ENCODE measurements at regions not wholly inside any gene's neighbourhood (a gene's known extent, or its start where the extent isn't known, plus 50 kb on each side); places are given as distances from the start of the nearest gene placed in this dataset.

DNA sequence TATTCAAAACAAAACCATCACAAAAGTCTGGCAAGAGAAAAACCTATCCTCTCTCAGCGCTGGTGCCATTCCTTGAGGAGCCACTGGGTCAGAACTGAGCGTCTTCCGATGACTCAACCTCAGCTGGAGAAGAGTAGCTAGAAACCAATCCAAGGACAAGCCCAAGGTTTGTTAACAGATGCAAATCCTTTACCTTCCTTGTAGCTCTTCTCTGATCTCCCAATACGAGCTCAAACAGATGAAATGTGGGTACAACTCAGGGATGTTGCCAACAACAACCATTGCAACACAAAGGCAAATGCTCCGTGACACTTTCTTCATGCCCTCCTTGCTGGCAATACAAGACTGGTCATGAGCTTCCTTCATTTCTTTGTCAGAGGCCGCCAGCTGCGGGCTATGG, 337.1 kb downstream of the SIPA1L2 start:
- no peaks in the 10 kb centered on the region for H3K9me3 Mint-ChIP-seq
- DNase-seq (ENCODE audit: low spot score) (no peak), ATAC-seq (0 out of 2 replicates have a peak, but pooled peaks have one; percentile 43)
- no peak overlapping the region for H3K4me3 Mint-ChIP-seq
- CTCF ChIA-PET = interaction anchor here (0.6 kb wide), 3 partner anchors 14 to 701 kb away, joined by 3 to 4 read pairs (median 3); no protein-coding TSS in a partner anchor
- TF ChIP-seq, protein P1, sequence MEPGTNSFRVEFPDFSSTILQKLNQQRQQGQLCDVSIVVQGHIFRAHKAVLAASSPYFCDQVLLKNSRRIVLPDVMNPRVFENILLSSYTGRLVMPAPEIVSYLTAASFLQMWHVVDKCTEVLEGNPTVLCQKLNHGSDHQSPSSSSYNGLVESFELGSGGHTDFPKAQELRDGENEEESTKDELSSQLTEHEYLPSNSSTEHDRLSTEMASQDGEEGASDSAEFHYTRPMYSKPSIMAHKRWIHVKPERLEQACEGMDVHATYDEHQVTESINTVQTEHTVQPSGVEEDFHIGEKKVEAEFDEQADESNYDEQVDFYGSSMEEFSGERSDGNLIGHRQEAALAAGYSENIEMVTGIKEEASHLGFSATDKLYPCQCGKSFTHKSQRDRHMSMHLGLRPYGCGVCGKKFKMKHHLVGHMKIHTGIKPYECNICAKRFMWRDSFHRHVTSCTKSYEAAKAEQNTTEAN (CRISPR knock-in tag; IDR thresholded peaks at IDR 0.05) = no peak
- TF ChIP-seq CBFB (CRISPR knock-in tag; IDR thresholded peaks at IDR 0.05; ENCODE audit: low read depth) (no peak), ESRRA (CRISPR knock-in tag; IDR thresholded peaks at IDR 0.05; ENCODE audit: borderline replicate concordance) (no peak), ZNF232 (CRISPR knock-in tag; IDR thresholded peaks at IDR 0.05) (no peak), RELA (CRISPR knock-in tag; IDR thresholded peaks at IDR 0.05; ENCODE audit: borderline replicate concordance) (no peak), ZNF317 (CRISPR knock-in tag; IDR thresholded peaks at IDR 0.05; ENCODE audit: borderline replicate concordance, low read depth) (no peak)
- TF ChIP-seq, protein P2, sequence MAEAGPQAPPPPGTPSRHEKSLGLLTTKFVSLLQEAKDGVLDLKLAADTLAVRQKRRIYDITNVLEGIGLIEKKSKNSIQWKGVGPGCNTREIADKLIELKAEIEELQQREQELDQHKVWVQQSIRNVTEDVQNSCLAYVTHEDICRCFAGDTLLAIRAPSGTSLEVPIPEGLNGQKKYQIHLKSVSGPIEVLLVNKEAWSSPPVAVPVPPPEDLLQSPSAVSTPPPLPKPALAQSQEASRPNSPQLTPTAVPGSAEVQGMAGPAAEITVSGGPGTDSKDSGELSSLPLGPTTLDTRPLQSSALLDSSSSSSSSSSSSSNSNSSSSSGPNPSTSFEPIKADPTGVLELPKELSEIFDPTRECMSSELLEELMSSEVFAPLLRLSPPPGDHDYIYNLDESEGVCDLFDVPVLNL (CRISPR knock-in tag; IDR thresholded peaks at IDR 0.05; ENCODE audit: borderline replicate concordance, low read depth) = no peak
- TF ChIP-seq, protein P3, sequence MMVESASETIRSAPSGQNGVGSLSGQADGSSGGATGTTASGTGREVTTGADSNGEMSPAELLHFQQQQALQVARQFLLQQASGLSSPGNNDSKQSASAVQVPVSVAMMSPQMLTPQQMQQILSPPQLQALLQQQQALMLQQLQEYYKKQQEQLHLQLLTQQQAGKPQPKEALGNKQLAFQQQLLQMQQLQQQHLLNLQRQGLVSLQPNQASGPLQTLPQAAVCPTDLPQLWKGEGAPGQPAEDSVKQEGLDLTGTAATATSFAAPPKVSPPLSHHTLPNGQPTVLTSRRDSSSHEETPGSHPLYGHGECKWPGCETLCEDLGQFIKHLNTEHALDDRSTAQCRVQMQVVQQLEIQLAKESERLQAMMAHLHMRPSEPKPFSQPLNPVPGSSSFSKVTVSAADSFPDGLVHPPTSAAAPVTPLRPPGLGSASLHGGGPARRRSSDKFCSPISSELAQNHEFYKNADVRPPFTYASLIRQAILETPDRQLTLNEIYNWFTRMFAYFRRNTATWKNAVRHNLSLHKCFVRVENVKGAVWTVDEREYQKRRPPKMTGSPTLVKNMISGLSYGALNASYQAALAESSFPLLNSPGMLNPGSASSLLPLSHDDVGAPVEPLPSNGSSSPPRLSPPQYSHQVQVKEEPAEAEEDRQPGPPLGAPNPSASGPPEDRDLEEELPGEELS (CRISPR knock-in tag; IDR thresholded peaks at IDR 0.05) = no peak
- H3K27ac Mint-ChIP-seq = no peak overlapping the region
- H3K4me1 Mint-ChIP-seq = no peaks in the 10 kb centered on the region; the same call in 1 of the 2 replicates
- H3K36me3 Mint-ChIP-seq = no peaks in the 10 kb centered on the region
- POLR2A ChIA-PET = no interaction called here
- peaks cover 14% of the 10 kb centered on the region for H3K27me3 Mint-ChIP-seq (ENCODE audit: low read depth)

DNA sequence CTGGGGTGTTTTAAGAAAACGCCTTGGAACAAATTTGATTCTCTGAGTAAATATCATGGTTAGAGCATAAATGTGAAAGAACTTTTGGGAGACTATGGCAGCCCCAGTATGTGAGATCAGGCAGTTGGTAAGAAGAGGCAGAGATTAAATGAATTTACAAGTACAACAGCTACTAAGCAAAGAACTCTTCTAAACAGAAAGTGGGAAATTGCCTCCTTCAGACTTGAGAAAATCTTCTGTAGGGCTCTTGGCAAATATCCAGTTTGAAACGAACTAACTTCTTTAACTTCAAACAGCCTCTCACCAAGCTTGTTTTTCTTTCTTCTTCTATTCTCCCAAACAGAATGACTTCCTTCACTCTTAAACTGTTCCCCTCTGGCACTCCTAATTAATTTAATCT, 337.7 kb downstream of the SIPA1L2 start:
- no peak overlapping the region for H3K4me3 Mint-ChIP-seq
- no peak overlapping the region for H3K27ac Mint-ChIP-seq
- no peaks in the 10 kb centered on the region for H3K9me3 Mint-ChIP-seq
- DNase-seq (ENCODE audit: low spot score) = no peak
- H3K27me3 Mint-ChIP-seq (ENCODE audit: low read depth) = peaks cover 11% of the 10 kb centered on the region
- no peaks in the 10 kb centered on the region for H3K36me3 Mint-ChIP-seq
- ChIA-PET CTCF (interaction anchor here (0.6 kb wide), 1 partner anchor 81 kb away, joined by 3 read pairs; no protein-coding TSS in a partner anchor), POLR2A (no interaction called here)
- TF ChIP-seq NFYB (CRISPR knock-in tag; conservative IDR thresholded peaks at IDR 0.05; ENCODE audit: low read depth) (no peak), TEAD4 (CRISPR knock-in tag; IDR thresholded peaks at IDR 0.05) (no peak), FOXJ3 (CRISPR knock-in tag; IDR thresholded peaks at IDR 0.05; ENCODE audit: borderline replicate concordance) (no peak), TEAD1 (CRISPR knock-in tag; IDR thresholded peaks at IDR 0.05) (no peak), NFE2L1 (CRISPR knock-in tag; IDR thresholded peaks at IDR 0.05) (no peak), ZNF317 (CRISPR knock-in tag; IDR thresholded peaks at IDR 0.05; ENCODE audit: borderline replicate concordance, low read depth) (no peak), GTF2I (CRISPR knock-in tag; conservative IDR thresholded peaks at IDR 0.05) (no peak), ATF1 (CRISPR knock-in tag; IDR thresholded peaks at IDR 0.05) (no peak), SMAD3 (CRISPR knock-in tag; IDR thresholded peaks at IDR 0.05; ENCODE audit: borderline replicate concordance) (no peak), IRF2 (CRISPR knock-in tag; IDR thresholded peaks at IDR 0.05; ENCODE audit: borderline replicate concordance, low read depth) (no peak)
- TF ChIP-seq, protein P4, sequence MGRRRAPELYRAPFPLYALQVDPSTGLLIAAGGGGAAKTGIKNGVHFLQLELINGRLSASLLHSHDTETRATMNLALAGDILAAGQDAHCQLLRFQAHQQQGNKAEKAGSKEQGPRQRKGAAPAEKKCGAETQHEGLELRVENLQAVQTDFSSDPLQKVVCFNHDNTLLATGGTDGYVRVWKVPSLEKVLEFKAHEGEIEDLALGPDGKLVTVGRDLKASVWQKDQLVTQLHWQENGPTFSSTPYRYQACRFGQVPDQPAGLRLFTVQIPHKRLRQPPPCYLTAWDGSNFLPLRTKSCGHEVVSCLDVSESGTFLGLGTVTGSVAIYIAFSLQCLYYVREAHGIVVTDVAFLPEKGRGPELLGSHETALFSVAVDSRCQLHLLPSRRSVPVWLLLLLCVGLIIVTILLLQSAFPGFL (CRISPR knock-in tag; IDR thresholded peaks at IDR 0.05; ENCODE audit: borderline replicate concordance) = no peak
- TF ChIP-seq, protein P5, sequence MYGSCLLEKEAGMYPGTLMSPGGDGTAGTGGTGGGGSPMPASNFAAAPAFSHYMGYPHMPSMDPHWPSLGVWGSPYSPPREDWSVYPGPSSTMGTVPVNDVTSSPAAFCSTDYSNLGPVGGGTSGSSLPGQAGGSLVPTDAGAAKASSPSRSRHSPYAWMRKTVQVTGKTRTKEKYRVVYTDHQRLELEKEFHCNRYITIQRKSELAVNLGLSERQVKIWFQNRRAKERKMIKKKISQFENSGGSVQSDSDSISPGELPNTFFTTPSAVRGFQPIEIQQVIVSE (CRISPR knock-in tag; IDR thresholded peaks at IDR 0.05; ENCODE audit: borderline replicate concordance) = no peak
- TF ChIP-seq, protein P6, sequence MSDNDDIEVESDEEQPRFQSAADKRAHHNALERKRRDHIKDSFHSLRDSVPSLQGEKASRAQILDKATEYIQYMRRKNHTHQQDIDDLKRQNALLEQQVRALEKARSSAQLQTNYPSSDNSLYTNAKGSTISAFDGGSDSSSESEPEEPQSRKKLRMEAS (CRISPR knock-in tag; IDR thresholded peaks at IDR 0.05) = no peak
- TF ChIP-seq, protein P7, sequence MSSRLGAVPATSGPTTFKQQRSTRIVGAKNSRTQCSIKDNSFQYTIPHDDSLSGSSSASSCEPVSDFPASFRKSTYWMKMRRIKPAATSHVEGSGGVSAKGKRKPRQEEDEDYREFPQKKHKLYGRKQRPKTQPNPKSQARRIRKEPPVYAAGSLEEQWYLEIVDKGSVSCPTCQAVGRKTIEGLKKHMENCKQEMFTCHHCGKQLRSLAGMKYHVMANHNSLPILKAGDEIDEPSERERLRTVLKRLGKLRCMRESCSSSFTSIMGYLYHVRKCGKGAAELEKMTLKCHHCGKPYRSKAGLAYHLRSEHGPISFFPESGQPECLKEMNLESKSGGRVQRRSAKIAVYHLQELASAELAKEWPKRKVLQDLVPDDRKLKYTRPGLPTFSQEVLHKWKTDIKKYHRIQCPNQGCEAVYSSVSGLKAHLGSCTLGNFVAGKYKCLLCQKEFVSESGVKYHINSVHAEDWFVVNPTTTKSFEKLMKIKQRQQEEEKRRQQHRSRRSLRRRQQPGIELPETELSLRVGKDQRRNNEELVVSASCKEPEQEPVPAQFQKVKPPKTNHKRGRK (CRISPR knock-in tag; IDR thresholded peaks at IDR 0.05; ENCODE audit: borderline replicate concordance) = no peak
- TF ChIP-seq, protein P8, sequence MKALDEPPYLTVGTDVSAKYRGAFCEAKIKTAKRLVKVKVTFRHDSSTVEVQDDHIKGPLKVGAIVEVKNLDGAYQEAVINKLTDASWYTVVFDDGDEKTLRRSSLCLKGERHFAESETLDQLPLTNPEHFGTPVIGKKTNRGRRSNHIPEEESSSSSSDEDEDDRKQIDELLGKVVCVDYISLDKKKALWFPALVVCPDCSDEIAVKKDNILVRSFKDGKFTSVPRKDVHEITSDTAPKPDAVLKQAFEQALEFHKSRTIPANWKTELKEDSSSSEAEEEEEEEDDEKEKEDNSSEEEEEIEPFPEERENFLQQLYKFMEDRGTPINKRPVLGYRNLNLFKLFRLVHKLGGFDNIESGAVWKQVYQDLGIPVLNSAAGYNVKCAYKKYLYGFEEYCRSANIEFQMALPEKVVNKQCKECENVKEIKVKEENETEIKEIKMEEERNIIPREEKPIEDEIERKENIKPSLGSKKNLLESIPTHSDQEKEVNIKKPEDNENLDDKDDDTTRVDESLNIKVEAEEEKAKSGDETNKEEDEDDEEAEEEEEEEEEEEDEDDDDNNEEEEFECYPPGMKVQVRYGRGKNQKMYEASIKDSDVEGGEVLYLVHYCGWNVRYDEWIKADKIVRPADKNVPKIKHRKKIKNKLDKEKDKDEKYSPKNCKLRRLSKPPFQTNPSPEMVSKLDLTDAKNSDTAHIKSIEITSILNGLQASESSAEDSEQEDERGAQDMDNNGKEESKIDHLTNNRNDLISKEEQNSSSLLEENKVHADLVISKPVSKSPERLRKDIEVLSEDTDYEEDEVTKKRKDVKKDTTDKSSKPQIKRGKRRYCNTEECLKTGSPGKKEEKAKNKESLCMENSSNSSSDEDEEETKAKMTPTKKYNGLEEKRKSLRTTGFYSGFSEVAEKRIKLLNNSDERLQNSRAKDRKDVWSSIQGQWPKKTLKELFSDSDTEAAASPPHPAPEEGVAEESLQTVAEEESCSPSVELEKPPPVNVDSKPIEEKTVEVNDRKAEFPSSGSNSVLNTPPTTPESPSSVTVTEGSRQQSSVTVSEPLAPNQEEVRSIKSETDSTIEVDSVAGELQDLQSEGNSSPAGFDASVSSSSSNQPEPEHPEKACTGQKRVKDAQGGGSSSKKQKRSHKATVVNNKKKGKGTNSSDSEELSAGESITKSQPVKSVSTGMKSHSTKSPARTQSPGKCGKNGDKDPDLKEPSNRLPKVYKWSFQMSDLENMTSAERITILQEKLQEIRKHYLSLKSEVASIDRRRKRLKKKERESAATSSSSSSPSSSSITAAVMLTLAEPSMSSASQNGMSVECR (CRISPR knock-in tag; IDR thresholded peaks at IDR 0.05; ENCODE audit: borderline replicate concordance) = no peak
- no peak for ATAC-seq
- H3K4me1 Mint-ChIP-seq = no peaks in the 10 kb centered on the region; the same call in 1 of the 2 replicates
